ENCODE measurements at regions not wholly inside any gene's neighbourhood (a gene's known extent, or its start where the extent isn't known, plus 50 kb on each side); places are given as distances from the start of the nearest gene placed in this dataset.

- TF ChIP-seq, protein P1, sequence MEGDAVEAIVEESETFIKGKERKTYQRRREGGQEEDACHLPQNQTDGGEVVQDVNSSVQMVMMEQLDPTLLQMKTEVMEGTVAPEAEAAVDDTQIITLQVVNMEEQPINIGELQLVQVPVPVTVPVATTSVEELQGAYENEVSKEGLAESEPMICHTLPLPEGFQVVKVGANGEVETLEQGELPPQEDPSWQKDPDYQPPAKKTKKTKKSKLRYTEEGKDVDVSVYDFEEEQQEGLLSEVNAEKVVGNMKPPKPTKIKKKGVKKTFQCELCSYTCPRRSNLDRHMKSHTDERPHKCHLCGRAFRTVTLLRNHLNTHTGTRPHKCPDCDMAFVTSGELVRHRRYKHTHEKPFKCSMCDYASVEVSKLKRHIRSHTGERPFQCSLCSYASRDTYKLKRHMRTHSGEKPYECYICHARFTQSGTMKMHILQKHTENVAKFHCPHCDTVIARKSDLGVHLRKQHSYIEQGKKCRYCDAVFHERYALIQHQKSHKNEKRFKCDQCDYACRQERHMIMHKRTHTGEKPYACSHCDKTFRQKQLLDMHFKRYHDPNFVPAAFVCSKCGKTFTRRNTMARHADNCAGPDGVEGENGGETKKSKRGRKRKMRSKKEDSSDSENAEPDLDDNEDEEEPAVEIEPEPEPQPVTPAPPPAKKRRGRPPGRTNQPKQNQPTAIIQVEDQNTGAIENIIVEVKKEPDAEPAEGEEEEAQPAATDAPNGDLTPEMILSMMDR (IDR thresholded peaks at IDR 0.05), result no peak
- no peak for TF ChIP-seq POLR2A (IDR thresholded peaks at IDR 0.05)
Observed at GRCh38 chr18:54020966-54021365, 203.5 kb downstream of the MBD2 start.

Data from thyroid gland (tissue), 4 donors.